K562 (cell line): ENCODE measurements at regions not wholly inside any gene's neighbourhood (a gene's known extent, or its start where the extent isn't known, plus 50 kb on each side); places are given as distances from the start of the nearest gene placed in this dataset.

Experiments
- ATAC-seq: fragments of 200-7000 bp; cut with Tn5 transposase; 3 replicates; pipeline ENCODE4 v1.9.1; 2020; ENCODE audit warnings: moderate library complexity
- BruUV-seq: library from RNA; stranded (reverse); fragments of 400-500 nt; replicated peaks from 2 replicates; lab custom pipeline; 2021; lab: Mats Ljungman, UMichigan
- CTCF ChIA-PET: fragments of 300-600 bp; formaldehyde crosslinking; extraction: SDS; loops from one replicate; lab custom pipeline; 2021; ENCODE audit warnings: low intra/inter-chr PET ratio; lab: Yijun Ruan, JAX
- POLR2A ChIA-PET: fragments of 300-600, 350-650 bp; sonication (Branson Sonifier 250); formaldehyde crosslinking; extraction: SDS; loops from one replicate; lab custom pipeline; 2021; ENCODE audit warnings: antibody characterized with exemption, inconsistent platforms; lab: Yijun Ruan, JAX
- DNase-seq, 4 experiments: peaks; one replicate each; pipeline versions ENCODE4 v3.0.0 to v3.0.0-alpha.2; 2011 to 2018; ENCODE audit warnings: low spot score in 3 of 4, mixed read lengths in 3 of 4; ENCODE audit errors: extremely low read depth in 1 of 4
- FAIRE-seq: peaks from 2 replicates; lab custom pipeline; 2011; peaks lifted over from hg19 to GRCh38; lab: Jason Lieb, UNC
- H2AFZ ChIP-seq: 2 replicates; pipeline ENCODE4 v1.6.0; 2011; ENCODE audit warnings: low read depth, low read length, control low read depth, inconsistent platforms
- H3K27ac ChIP-seq: fragments of 200-600 bp; 3 replicates; pipeline ENCODE4 v1.8.0; 2011; ENCODE audit warnings: low read depth, mild to moderate bottlenecking, control low read depth, inconsistent platforms, low read length, moderate library complexity, mixed read lengths; ENCODE audit errors: extremely low read depth
- H3K27me3 ChIP-seq, 2 experiments: fragments of 300-600 bp in 1 of 2; 2 replicates in 1 of 2; 3 replicates in 1 of 2; pipeline versions ENCODE4 v1.6.0 to v1.8.0; 2011; ENCODE audit warnings: inconsistent platforms in 2 of 2, low read length in 2 of 2, mild to moderate bottlenecking in 1 of 2, mixed read lengths in 1 of 2, moderate library complexity in 1 of 2; ENCODE audit not compliant: control insufficient read depth in 2 of 2, insufficient read depth in 2 of 2
- H3K36me3 ChIP-seq: fragments of 300-600 bp; 3 replicates; pipeline ENCODE4 v1.8.0; 2011; ENCODE audit warnings: mild to moderate bottlenecking, low read length, inconsistent platforms; ENCODE audit not compliant: control insufficient read depth, insufficient read depth
- H3K4me1 ChIP-seq, 2 experiments: fragments of 200-600 bp in 1 of 2; replicated peaks in 1 of 2; 2 replicates in 1 of 2; 3 replicates in 1 of 2; pipeline versions ENCODE4 v1.5.1 to v1.8.0; 2011; ENCODE audit warnings: inconsistent platforms in 2 of 2, low read length in 2 of 2, mild to moderate bottlenecking in 1 of 2, mixed read lengths in 1 of 2, moderate library complexity in 1 of 2; ENCODE audit not compliant: control insufficient read depth in 2 of 2, insufficient read depth in 2 of 2
- H3K4me2 ChIP-seq: 2 replicates; pipeline ENCODE4 v1.6.1; 2011; ENCODE audit warnings: low read length, control low read depth, inconsistent platforms, mixed read lengths; ENCODE audit not compliant: insufficient read depth
- H3K4me3 ChIP-seq: fragments of 200-600 bp; sonication (generic), shearing (Covaris generic); 2 replicates; pipeline ENCODE4 v1.5.1; 2016; ENCODE audit warnings: control low read depth, inconsistent platforms
- H3K79me2 ChIP-seq: fragments of 200-600 bp; 3 replicates; pipeline ENCODE4 v1.8.0; 2011; ENCODE audit warnings: low read length, inconsistent platforms; ENCODE audit not compliant: control insufficient read depth, insufficient read depth
- H3K9ac ChIP-seq, 2 experiments: 2 replicates each; pipeline versions ENCODE4 v1.6.0 to v1.6.1; 2011; ENCODE audit warnings: low read depth in 2 of 2, low read length in 2 of 2, control low read depth in 1 of 2, inconsistent platforms in 1 of 2, mild to moderate bottlenecking in 1 of 2, mixed read lengths in 1 of 2; ENCODE audit not compliant: insufficient read depth in 1 of 2
- H3K9me1 ChIP-seq: one replicate; pipeline ENCODE4 v1.6.0; 2011; ENCODE audit warnings: inconsistent platforms, mild to moderate bottlenecking, low read length, moderate library complexity; ENCODE audit not compliant: control insufficient read depth, insufficient read depth
- H3K9me3 ChIP-seq: replicated peaks from 2 replicates; pipeline ENCODE4 v1.5.1; 2011; ENCODE audit warnings: low read depth, low read length, inconsistent platforms; ENCODE audit not compliant: control insufficient read depth, insufficient read depth
- H4K20me1 ChIP-seq: replicated peaks from 2 replicates; pipeline ENCODE4 v1.6.1; 2011; ENCODE audit warnings: low read length, inconsistent platforms, mixed read lengths; ENCODE audit not compliant: control insufficient read depth, insufficient read depth
- ADNP ChIP-seq: fragments of 200-800 bp; sonication (Bioruptor generic); IDR thresholded peaks from 2 replicates; pipeline ENCODE4 v1.6.1; 2016; ENCODE audit warnings: missing genetic modification characterization, missing compliant biosample characterization
- AFF1 ChIP-seq, 2 experiments: fragments of 450-650 bp; IDR thresholded peaks; 2 replicates each; pipeline ENCODE4 v1.6.1; 2018; ENCODE audit warnings: mild to moderate bottlenecking in 2 of 2, low read depth in 1 of 2; ENCODE audit not compliant: partially characterized antibody in 2 of 2
- BCL6 ChIP-seq: fragments of 250-450 bp; sonication (Bioruptor Pico); IDR thresholded peaks from 2 replicates; pipeline ENCODE4 v1.4.0; 2020
- CREB3L1 ChIP-seq: fragments of 450-650 bp; IDR thresholded peaks from 2 replicates; pipeline ENCODE4 v1.6.1; 2014; ENCODE audit warnings: low read depth, mild to moderate bottlenecking, moderate library complexity, borderline replicate concordance
- EWSR1 ChIP-seq: fragments of 450-650 bp; IDR thresholded peaks from 2 replicates; pipeline ENCODE4 v1.6.1; 2018; ENCODE audit warnings: borderline replicate concordance, mild to moderate bottlenecking, low read depth, moderate library complexity; ENCODE audit not compliant: partially characterized antibody
- PCBP2 ChIP-seq: fragments of 200-400 bp; formaldehyde crosslinking; IDR thresholded peaks from 2 replicates; pipeline ENCODE4 v1.6.1; 2018; ENCODE audit warnings: low read length, low read depth, mild to moderate bottlenecking, moderate library complexity; ENCODE audit not compliant: poor library complexity, severe bottlenecking
- SNIP1 ChIP-seq: fragments of 450-650 bp; IDR thresholded peaks from 2 replicates; pipeline ENCODE4 v1.7.1; 2017; ENCODE audit warnings: low read depth, mild to moderate bottlenecking
- TBL1XR1 ChIP-seq, 2 experiments: IDR thresholded peaks; 2 replicates each; pipeline ENCODE4 v1.6.1; 2012; ENCODE audit warnings: improper control_type of control experiment in 2 of 2, low read length in 2 of 2, mild to moderate bottlenecking in 1 of 2
- ZNF280A ChIP-seq: fragments of 450-650 bp; IDR thresholded peaks from 2 replicates; pipeline ENCODE4 v1.6.1; 2018; ENCODE audit warnings: mild to moderate bottlenecking, low read depth; ENCODE audit not compliant: partially characterized antibody
- WGBS: fragments of 100-300 bp; shearing (Covaris generic); methylation state at CpG from one replicate; pipeline ENCODE4 v1.1.6; 2016; ENCODE audit warnings: low coverage, mixed read lengths; ENCODE audit not compliant: insufficient coverage; ENCODE audit errors: missing lambda C conversion rate; 5-methylcytosine and 5-hydroxymethylcytosine counted together
- in situ Hi-C: fragments of 300-500 bp; cut with MboI; formaldehyde crosslinking; loops from 4 replicates; pipeline ENCODE4 v1.15.0; 2018; ENCODE audit warnings: inconsistent platforms, mixed read lengths
- intact Hi-C: fragments of 100-400 bp; cut with micrococcal nuclease; formaldehyde crosslinking; loops from 2 replicates; pipeline ENCODE4 v1.14.2; 2022

DNA sequence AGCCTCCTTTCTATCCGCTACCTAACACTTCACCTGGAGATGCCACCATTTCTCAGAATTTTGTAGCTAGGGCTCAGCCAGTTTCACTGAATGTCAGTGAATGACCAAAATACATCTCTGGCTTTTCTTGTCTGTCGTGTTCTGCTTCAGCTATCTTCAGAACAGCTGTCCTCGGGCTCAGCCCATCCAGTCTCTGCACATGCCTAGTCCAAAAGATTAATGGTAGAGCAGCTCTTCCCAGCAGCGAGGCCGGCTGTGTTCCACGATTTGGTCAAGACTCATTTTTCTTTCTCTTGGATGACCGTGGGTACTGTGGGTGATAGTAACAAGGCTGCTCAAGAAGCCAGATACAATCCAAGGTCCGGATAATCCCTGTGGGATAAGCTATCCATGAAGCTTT, 342.8 kb downstream of the GABRG2 start:
- ChIA-PET CTCF (no interaction called here), POLR2A (no interaction called here)
- no peaks in the 10 kb centered on the region for H3K36me3 ChIP-seq
- no peak overlapping the region for H3K4me2 ChIP-seq
- no TSS peak for BruUV-seq
- H4K20me1 ChIP-seq = no peaks in the 10 kb centered on the region
- no peak for TF ChIP-seq PCBP2
- no peak for TF ChIP-seq EWSR1
- no peak for TF ChIP-seq BCL6 (CRISPR knock-in tag)
- no peak for TF ChIP-seq ADNP (tag)
- no peak for TF ChIP-seq CREB3L1
- no peak for TF ChIP-seq TBL1XR1 (IDR thresholded peaks at IDR 0.05; ENCODE audit: low read length in 2 of 2)
- no peak for TF ChIP-seq SNIP1
- TF ChIP-seq ZNF280A = no peak
- no peak for TF ChIP-seq AFF1 (IDR thresholded peaks at IDR 0.05; ENCODE audit: low read depth in 1 of 2, partially characterized antibody in 2 of 2)
- in situ Hi-C loops (no loop called here), intact Hi-C loops (no loop called here)
- H3K27ac ChIP-seq = no peak overlapping the region
- no peak overlapping the region for H2AFZ ChIP-seq
- DNase-seq = no peak
- H3K79me2 ChIP-seq = no peaks in the 10 kb centered on the region
- under 1% methylated on average over 8 of the region's 8 CpGs for WGBS
- H3K4me1 ChIP-seq = no peaks in the 10 kb centered on the region
- H3K9ac ChIP-seq = no peak overlapping the region
- no peak for FAIRE-seq
- H3K9me3 ChIP-seq = no peaks in the 10 kb centered on the region
- no peaks in the 10 kb centered on the region for H3K27me3 ChIP-seq
- no peak for ATAC-seq
- no peaks in the 10 kb centered on the region for H3K9me1 ChIP-seq
- H3K4me3 ChIP-seq = no peak overlapping the region
